ENCODE measurements at regions not wholly inside any gene's neighbourhood (a gene's known extent, or its start where the extent isn't known, plus 50 kb on each side); places are given as distances from the start of the nearest gene placed in this dataset.

DNA sequence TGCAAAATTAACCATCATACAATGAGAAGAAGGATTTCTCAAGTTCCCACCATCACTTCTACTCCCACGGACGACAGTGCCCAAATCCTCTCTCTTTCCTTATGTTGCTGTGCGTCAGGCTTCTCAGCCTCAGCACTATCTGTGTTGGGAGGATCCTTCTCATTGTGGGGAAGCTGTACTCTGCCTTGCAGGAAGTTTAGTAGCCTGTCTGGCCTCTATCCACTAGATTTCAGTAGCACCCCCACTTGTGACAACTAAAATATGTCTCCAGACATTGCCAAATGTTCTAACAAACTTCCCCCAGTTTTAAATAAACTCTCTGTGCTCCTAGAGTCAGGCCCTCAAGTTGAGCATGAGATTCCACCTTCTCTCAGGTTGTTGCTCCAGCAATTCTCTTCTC is 545.9 kb upstream of the ZFP42 start:
- TF ChIP-seq, protein P1, sequence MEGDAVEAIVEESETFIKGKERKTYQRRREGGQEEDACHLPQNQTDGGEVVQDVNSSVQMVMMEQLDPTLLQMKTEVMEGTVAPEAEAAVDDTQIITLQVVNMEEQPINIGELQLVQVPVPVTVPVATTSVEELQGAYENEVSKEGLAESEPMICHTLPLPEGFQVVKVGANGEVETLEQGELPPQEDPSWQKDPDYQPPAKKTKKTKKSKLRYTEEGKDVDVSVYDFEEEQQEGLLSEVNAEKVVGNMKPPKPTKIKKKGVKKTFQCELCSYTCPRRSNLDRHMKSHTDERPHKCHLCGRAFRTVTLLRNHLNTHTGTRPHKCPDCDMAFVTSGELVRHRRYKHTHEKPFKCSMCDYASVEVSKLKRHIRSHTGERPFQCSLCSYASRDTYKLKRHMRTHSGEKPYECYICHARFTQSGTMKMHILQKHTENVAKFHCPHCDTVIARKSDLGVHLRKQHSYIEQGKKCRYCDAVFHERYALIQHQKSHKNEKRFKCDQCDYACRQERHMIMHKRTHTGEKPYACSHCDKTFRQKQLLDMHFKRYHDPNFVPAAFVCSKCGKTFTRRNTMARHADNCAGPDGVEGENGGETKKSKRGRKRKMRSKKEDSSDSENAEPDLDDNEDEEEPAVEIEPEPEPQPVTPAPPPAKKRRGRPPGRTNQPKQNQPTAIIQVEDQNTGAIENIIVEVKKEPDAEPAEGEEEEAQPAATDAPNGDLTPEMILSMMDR (IDR thresholded peaks at IDR 0.05): no peak
- no peak for TF ChIP-seq EP300 (IDR thresholded peaks at IDR 0.05)
